Mesendoderm (in vitro differentiated cells): ENCODE measurements at regions not wholly inside any gene's neighbourhood (a gene's known extent, or its start where the extent isn't known, plus 50 kb on each side); places are given as distances from the start of the nearest gene placed in this dataset.

Experiments used
- DNase-seq: peaks from one replicate; pipeline ENCODE4 v3.0.0; 2013
- H2AK5ac ChIP-seq: 2 replicates; pipeline ENCODE4 v1.6.1; 2013; ENCODE audit warnings: low read length, inconsistent platforms
- H2BK120ac ChIP-seq: 2 replicates; pipeline ENCODE4 v1.6.1; 2013; ENCODE audit warnings: low read depth, mild to moderate bottlenecking, low read length, moderate library complexity, mixed read lengths
- H2BK15ac ChIP-seq: replicated peaks from 2 replicates; pipeline ENCODE4 v1.6.1; 2013; ENCODE audit warnings: low read depth, mild to moderate bottlenecking, moderate library complexity
- H2BK5ac ChIP-seq: 2 replicates; pipeline ENCODE4 v1.6.1; 2013; ENCODE audit warnings: low read length, inconsistent platforms
- H3K18ac ChIP-seq: 2 replicates; pipeline ENCODE4 v1.6.1; 2013; ENCODE audit warnings: mild to moderate bottlenecking, low read length, mixed read lengths
- H3K23ac ChIP-seq: one replicate; pipeline ENCODE4 v1.6.1; 2013; ENCODE audit warnings: low read length
- H3K27ac ChIP-seq: 2 replicates; pipeline ENCODE4 v1.5.1; 2013; ENCODE audit warnings: low read depth, mild to moderate bottlenecking, inconsistent platforms, low read length, moderate library complexity
- H3K27me3 ChIP-seq: 2 replicates; pipeline ENCODE4 v1.6.1; 2013; ENCODE audit warnings: low read length, control low read depth, mild to moderate bottlenecking, inconsistent platforms; ENCODE audit not compliant: insufficient read depth, poor library complexity
- H3K36me3 ChIP-seq: 2 replicates; pipeline ENCODE4 v1.6.1; 2013; ENCODE audit warnings: low read length, inconsistent platforms; ENCODE audit not compliant: control insufficient read depth, insufficient read depth
- H3K4ac ChIP-seq: one replicate; pipeline ENCODE4 v1.6.1; 2013; ENCODE audit warnings: low read depth, mild to moderate bottlenecking, low read length, moderate library complexity
- H3K4me1 ChIP-seq: 2 replicates; pipeline ENCODE4 v1.6.1; 2013; ENCODE audit warnings: low read depth, low read length, inconsistent platforms; ENCODE audit not compliant: control insufficient read depth
- H3K4me2 ChIP-seq: 2 replicates; pipeline ENCODE4 v1.6.1; 2013; ENCODE audit warnings: low read length
- H3K4me3 ChIP-seq: 2 replicates; pipeline ENCODE4 v1.5.1; 2013; ENCODE audit warnings: mild to moderate bottlenecking, low read length
- H3K56ac ChIP-seq: one replicate; pipeline ENCODE4 v1.6.1; 2013; ENCODE audit warnings: low read length
- H3K79me1 ChIP-seq: 2 replicates; pipeline ENCODE4 v1.6.1; 2013; ENCODE audit warnings: low read length, inconsistent platforms
- H3K79me2 ChIP-seq: 2 replicates; pipeline ENCODE4 v1.6.1; 2013; ENCODE audit warnings: mild to moderate bottlenecking, low read length; ENCODE audit not compliant: control insufficient read depth, insufficient read depth
- H3K9ac ChIP-seq: 2 replicates; pipeline ENCODE4 v1.6.1; 2013; ENCODE audit warnings: low read length, inconsistent platforms
- H4K5ac ChIP-seq: one replicate; pipeline ENCODE4 v1.6.1; 2013; ENCODE audit warnings: low read length
- H4K8ac ChIP-seq: one replicate; pipeline ENCODE4 v1.6.1; 2013; ENCODE audit warnings: low read depth, mild to moderate bottlenecking, control low read depth, low read length, moderate library complexity
- WGBS: extraction: QIAGEN DNeasy Blood & Tissue Kit; methylation state at CpG from one replicate; pipeline ENCODE4 v1.1.7; 2013; ENCODE audit warnings: low lambda C conversion rate, missing lambda C conversion rate; ENCODE audit not compliant: insufficient coverage; ENCODE audit errors: extremely low coverage; 5-methylcytosine and 5-hydroxymethylcytosine counted together

DNA sequence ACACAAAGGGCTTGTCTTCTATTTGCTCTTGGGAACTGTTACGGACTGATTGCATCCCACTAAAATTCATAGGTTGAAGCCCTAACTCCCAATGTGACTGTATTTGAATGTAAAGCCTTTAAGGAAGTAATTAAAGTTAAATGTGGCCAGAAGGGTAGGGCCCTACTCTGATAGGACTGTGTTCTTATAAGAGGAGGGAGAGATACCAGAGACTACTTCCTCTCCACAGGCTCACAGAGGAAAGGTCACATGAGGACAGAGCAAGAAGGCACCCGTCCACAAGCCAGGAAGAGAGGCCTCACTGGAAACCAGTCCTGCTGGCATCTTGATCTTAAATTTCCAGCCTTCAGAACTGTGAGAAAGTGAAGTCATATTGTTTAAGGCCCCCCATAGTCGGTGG lies 211.9 kb downstream of the CDH26 start:
- H4K8ac ChIP-seq: no peak overlapping the region
- H3K4me3 ChIP-seq: no peak overlapping the region
- no peaks in the 10 kb centered on the region for H3K79me2 ChIP-seq
- H3K27me3 ChIP-seq: no peaks in the 10 kb centered on the region
- DNase-seq: no peak
- no peak overlapping the region for H3K27ac ChIP-seq
- H3K9ac ChIP-seq: no peak overlapping the region
- no peak overlapping the region for H3K4ac ChIP-seq
- no peaks in the 10 kb centered on the region for H3K36me3 ChIP-seq
- H3K4me2 ChIP-seq: no peak overlapping the region
- no peak overlapping the region for H3K56ac ChIP-seq
- no CpG with 5 or more reads among the region's 3 CpGs for WGBS
- H2BK15ac ChIP-seq: no peak overlapping the region
- H3K18ac ChIP-seq: no peak overlapping the region
- no peak overlapping the region for H3K23ac ChIP-seq
- no peaks in the 10 kb centered on the region for H3K79me1 ChIP-seq
- H2BK5ac ChIP-seq: no peak overlapping the region
- H2AK5ac ChIP-seq: no peak overlapping the region
- no peak overlapping the region for H2BK120ac ChIP-seq
- H3K4me1 ChIP-seq: no peaks in the 10 kb centered on the region
- no peak overlapping the region for H4K5ac ChIP-seq

GRCh38 chr20:60171313-60171712 lies 213.1 kb downstream of the CDH26 start:
- Histone ChIP-seq H2BK5ac (no peak overlapping the region), H3K23ac (no peak overlapping the region), H4K8ac (no peak overlapping the region), H3K36me3 (no peaks in the 10 kb centered on the region), H3K79me2 (no peaks in the 10 kb centered on the region), H3K9ac (no peak overlapping the region), H3K18ac (no peak overlapping the region), H3K4ac (no peak overlapping the region), H2AK5ac (no peak overlapping the region), H4K5ac (no peak overlapping the region), H3K4me3 (no peak overlapping the region), H3K27me3 (no peaks in the 10 kb centered on the region), H3K56ac (no peak overlapping the region), H3K27ac (no peak overlapping the region), H2BK15ac (no peak overlapping the region), H3K4me1 (no peaks in the 10 kb centered on the region), H3K79me1 (no peaks in the 10 kb centered on the region), H3K4me2 (no peak overlapping the region), H2BK120ac (no peak overlapping the region)
- no peak for DNase-seq

DNA sequence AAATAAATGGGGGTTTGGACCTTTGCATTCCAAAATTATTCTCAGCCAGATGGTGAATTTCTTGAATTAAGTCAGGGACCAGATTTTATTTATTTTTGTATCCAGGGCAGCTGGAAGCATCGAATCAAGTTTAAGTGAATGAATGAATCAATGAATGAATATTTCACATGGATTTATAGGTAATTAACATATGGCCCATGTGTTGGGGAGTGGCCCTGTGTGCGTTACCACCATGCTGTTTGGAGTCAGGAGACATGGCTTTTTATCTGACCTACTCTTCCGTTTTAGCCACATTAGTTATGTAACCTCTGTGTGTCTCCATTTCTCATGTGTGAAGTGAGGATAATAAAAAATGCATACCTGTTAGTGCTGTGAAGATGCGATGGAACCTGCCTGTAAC lies 213.5 kb downstream of the CDH26 start:
- no peak overlapping the region for H3K18ac ChIP-seq
- H3K4me3 ChIP-seq: no peak overlapping the region
- DNase-seq: no peak
- H3K23ac ChIP-seq: no peak overlapping the region
- H3K27me3 ChIP-seq: no peaks in the 10 kb centered on the region
- no peak overlapping the region for H3K4ac ChIP-seq
- H4K5ac ChIP-seq: no peak overlapping the region
- H3K4me1 ChIP-seq: no peaks in the 10 kb centered on the region
- no peak overlapping the region for H2BK15ac ChIP-seq
- WGBS: no CpG with 5 or more reads among the region's 4 CpGs
- no peak overlapping the region for H3K56ac ChIP-seq
- no peak overlapping the region for H3K27ac ChIP-seq
- no peak overlapping the region for H2BK120ac ChIP-seq
- H3K79me2 ChIP-seq: no peaks in the 10 kb centered on the region
- no peak overlapping the region for H2AK5ac ChIP-seq
- H3K4me2 ChIP-seq: no peak overlapping the region
- H3K36me3 ChIP-seq: no peaks in the 10 kb centered on the region
- no peak overlapping the region for H2BK5ac ChIP-seq
- no peaks in the 10 kb centered on the region for H3K79me1 ChIP-seq
- no peak overlapping the region for H4K8ac ChIP-seq
- H3K9ac ChIP-seq: no peak overlapping the region

DNA sequence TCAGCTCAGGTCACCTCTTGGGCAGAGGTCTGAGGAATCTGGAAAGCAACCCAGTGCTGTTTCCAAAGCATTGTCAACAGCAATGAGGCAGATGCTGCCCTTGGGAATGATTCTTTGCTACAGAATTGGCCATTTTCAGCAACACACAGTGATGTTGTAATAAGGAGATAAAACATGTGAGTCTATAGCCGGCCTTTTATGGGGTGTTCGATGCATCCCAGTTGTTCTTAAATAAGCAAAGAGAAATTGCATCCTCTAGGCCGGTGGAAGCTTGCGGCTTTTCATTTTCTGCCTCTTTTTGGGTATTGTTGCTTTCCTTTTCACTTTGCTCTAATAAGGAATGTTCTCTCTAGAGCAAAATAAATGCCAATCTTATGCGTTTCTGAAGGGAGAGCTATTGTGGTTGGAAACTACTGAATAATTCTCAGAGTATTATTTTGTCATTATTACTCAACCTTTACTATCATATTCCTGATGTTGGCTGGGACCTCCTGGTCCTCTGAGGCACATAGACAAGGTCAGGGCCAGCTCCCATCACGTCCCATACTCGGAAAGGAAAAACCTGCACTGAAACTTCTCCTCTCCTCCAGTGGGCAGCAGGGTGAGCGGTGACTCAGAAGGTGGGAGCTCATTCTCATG lies 214.2 kb downstream of the CDH26 start:
- Histone ChIP-seq H3K18ac (no peak overlapping the region), H4K8ac (no peak overlapping the region), H3K27me3 (no peaks in the 10 kb centered on the region), H3K23ac (no peak overlapping the region), H3K4me3 (no peak overlapping the region), H3K4me2 (no peak overlapping the region), H3K4me1 (no peaks in the 10 kb centered on the region), H3K79me2 (no peaks in the 10 kb centered on the region), H2BK5ac (no peak overlapping the region), H2AK5ac (no peak overlapping the region), H3K56ac (no peak overlapping the region), H3K79me1 (no peaks in the 10 kb centered on the region), H3K4ac (no peak overlapping the region), H3K9ac (no peak overlapping the region), H3K27ac (no peak overlapping the region), H2BK120ac (no peak overlapping the region), H3K36me3 (no peaks in the 10 kb centered on the region), H4K5ac (no peak overlapping the region), H2BK15ac (no peak overlapping the region)
- WGBS: no CpG with 5 or more reads among the region's 8 CpGs
- DNase-seq: no peak

DNA sequence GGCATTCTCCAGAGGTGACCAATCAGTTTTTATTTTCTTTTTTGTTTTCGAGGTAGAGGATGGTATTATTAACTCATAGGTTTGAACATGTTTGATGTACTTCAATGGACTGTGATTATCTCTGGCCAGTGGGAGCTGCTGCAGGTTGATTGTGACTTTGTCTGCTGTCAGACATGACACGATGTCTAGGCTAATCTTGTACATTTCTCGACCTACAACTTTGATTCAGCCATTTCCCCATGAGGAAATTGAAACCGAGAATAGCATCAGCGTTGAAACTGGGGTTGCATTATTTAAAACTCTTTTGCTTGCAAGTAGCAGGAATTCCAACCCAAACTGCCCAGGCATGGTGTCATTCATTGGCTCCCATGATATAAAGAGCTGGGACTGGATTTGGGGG lies 218.9 kb downstream of the CDH26 start:
- Histone ChIP-seq H3K18ac (no peak overlapping the region), H2BK15ac (no peak overlapping the region), H3K23ac (no peak overlapping the region), H3K4me1 (no peaks in the 10 kb centered on the region), H4K5ac (no peak overlapping the region), H3K4me3 (no peak overlapping the region), H2BK5ac (no peak overlapping the region), H3K9ac (no peak overlapping the region), H2BK120ac (no peak overlapping the region), H3K27ac (no peak overlapping the region), H2AK5ac (no peak overlapping the region), H3K4me2 (no peak overlapping the region), H3K79me2 (no peaks in the 10 kb centered on the region), H3K36me3 (no peaks in the 10 kb centered on the region), H3K79me1 (no peaks in the 10 kb centered on the region), H3K4ac (no peak overlapping the region), H3K56ac (no peak overlapping the region), H4K8ac (no peak overlapping the region), H3K27me3 (no peaks in the 10 kb centered on the region)
- DNase-seq: no peak
- WGBS: no CpG with 5 or more reads among the region's 5 CpGs

DNA sequence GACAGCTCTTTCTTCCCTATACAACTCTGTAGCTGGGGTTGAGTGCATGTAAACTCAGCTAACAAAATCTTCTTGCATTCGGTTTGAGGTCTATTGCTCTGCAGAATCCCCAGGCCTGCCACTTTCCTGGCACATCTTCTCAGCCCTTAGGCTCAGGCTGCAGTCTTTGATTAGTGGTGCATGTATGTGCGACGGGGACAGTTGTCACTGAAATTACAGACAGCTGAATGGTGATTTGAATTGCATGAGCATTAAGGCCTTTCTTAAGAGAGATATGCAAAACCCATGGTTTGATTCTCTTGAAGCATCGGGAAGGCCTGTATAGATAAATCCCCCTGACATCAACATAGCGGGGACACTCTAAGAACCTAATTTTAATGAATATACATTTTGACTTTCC lies 222.8 kb downstream of the CDH26 start:
- WGBS: no CpG with 5 or more reads among the region's 5 CpGs
- H3K4me3 ChIP-seq: no peak overlapping the region

More for the DNA sequence above, 222.8 kb downstream of the CDH26 start:
- no peaks in the 10 kb centered on the region for H3K27me3 ChIP-seq
- no peaks in the 10 kb centered on the region for H3K79me1 ChIP-seq
- H3K79me2 ChIP-seq: no peaks in the 10 kb centered on the region
- no peak overlapping the region for H3K18ac ChIP-seq
- H3K56ac ChIP-seq: no peak overlapping the region
- no peak overlapping the region for H4K5ac ChIP-seq
- no peak overlapping the region for H3K9ac ChIP-seq
- H3K27ac ChIP-seq: no peak overlapping the region
- no peaks in the 10 kb centered on the region for H3K36me3 ChIP-seq
- H2BK120ac ChIP-seq: no peak overlapping the region
- no peak overlapping the region for H2BK5ac ChIP-seq
- H2BK15ac ChIP-seq: no peak overlapping the region
- H3K4ac ChIP-seq: no peak overlapping the region
- no peak overlapping the region for H4K8ac ChIP-seq
- DNase-seq: no peak
- no peaks in the 10 kb centered on the region for H3K4me1 ChIP-seq
- H3K4me2 ChIP-seq: no peak overlapping the region
- H3K23ac ChIP-seq: no peak overlapping the region
- H2AK5ac ChIP-seq: no peak overlapping the region
